A549 (cell line): ENCODE measurements at regions not wholly inside any gene's neighbourhood (a gene's known extent, or its start where the extent isn't known, plus 50 kb on each side); places are given as distances from the start of the nearest gene placed in this dataset.

Experiments
- ATAC-seq, 2 experiments: fragments of 200-7000 bp in 1 of 2; fragments of >200 bp in 1 of 2; cut with Nextera tagmentation in 1 of 2; cut with Tn5 transposase in 1 of 2; 3 replicates each; pipeline versions ENCODE4 v1.8.0 to v1.9.1; 2018 to 2020; ENCODE audit warnings: mild to moderate bottlenecking in 1 of 2, moderate library complexity in 1 of 2
- CTCF ChIA-PET: fragments of 300-600 bp; sonication (Branson Sonifier 250); formaldehyde crosslinking; extraction: SDS; loops from one replicate; lab custom pipeline; 2021; ENCODE audit warnings: antibody characterized with exemption, inconsistent platforms; lab: Yijun Ruan, JAX
- POLR2A ChIA-PET: fragments of 350-600 bp; formaldehyde crosslinking; extraction: SDS; loops from one replicate; lab custom pipeline; 2021; ENCODE audit warnings: antibody characterized with exemption, inconsistent platforms; lab: Yijun Ruan, JAX
- DNase-seq, 2 experiments: peaks; one replicate each; pipeline versions ENCODE4 v3.0.0 to v3.0.0-alpha.2; 2011 to 2016; ENCODE audit warnings: low read depth in 1 of 2, low spot score in 1 of 2
- FAIRE-seq: peaks from 2 replicates; lab custom pipeline; 2011; peaks lifted over from hg19 to GRCh38; lab: Jason Lieb, UNC
- H3K27ac ChIP-seq, 2 experiments: fragments of >200 bp; sonication (Bioruptor Twin); formaldehyde crosslinking; 3 replicates each; pipeline ENCODE4 v1.5.1; 2016 to 2017
- H3K4me1 ChIP-seq: fragments of >200 bp; sonication (Bioruptor Twin); formaldehyde crosslinking; 3 replicates; pipeline ENCODE4 v1.6.1; 2016
- H3K4me2 ChIP-seq: fragments of >200 bp; sonication (Bioruptor Twin); formaldehyde crosslinking; 3 replicates; pipeline ENCODE4 v1.6.1; 2016
- H3K4me3 ChIP-seq: fragments of >200 bp; sonication (Bioruptor Twin); formaldehyde crosslinking; 3 replicates; pipeline ENCODE4 v1.5.1; 2016
- H3K9me3 ChIP-seq: fragments of >200 bp; sonication (Bioruptor Twin); formaldehyde crosslinking; 3 replicates; pipeline ENCODE4 v1.6.1; 2016
- ATOH8 ChIP-seq: fragments of 250-450 bp; sonication (Bioruptor Pico); IDR thresholded peaks from 2 replicates; pipeline ENCODE4 v1.5.0; 2020; ENCODE audit warnings: low read depth, mild to moderate bottlenecking, moderate library complexity
- BHLHE40 ChIP-seq: IDR thresholded peaks from 2 replicates; pipeline ENCODE4 v1.6.1; 2012; ENCODE audit warnings: low read depth, low read length, inconsistent platforms
- CBX2 ChIP-seq: fragments of 200-600 bp; sonication (generic); IDR thresholded peaks from 2 replicates; pipeline ENCODE4 v1.6.1; 2016; ENCODE audit warnings: low read depth, mild to moderate bottlenecking, borderline replicate concordance
- CBX8 ChIP-seq: fragments of 200-600 bp; sonication (generic); IDR thresholded peaks from 2 replicates; pipeline ENCODE4 v1.6.1; 2016
- CTCF ChIP-seq: fragments of >200 bp; sonication (Bioruptor Twin); formaldehyde crosslinking; IDR thresholded peaks from 3 replicates; pipeline ENCODE4 v1.5.1; 2016
- EHF ChIP-seq: fragments of 250-450 bp; sonication (Bioruptor Pico); IDR thresholded peaks from 2 replicates; pipeline ENCODE4 v1.5.0; 2020; ENCODE audit warnings: mild to moderate bottlenecking
- ELK1 ChIP-seq: fragments of 150-350 bp; IDR thresholded peaks from 2 replicates; pipeline ENCODE4 v1.6.1; 2014; ENCODE audit warnings: low read depth, mild to moderate bottlenecking, low read length
- ESRRA ChIP-seq: fragments of 150-350 bp; IDR thresholded peaks from 2 replicates; pipeline ENCODE4 v1.6.1; 2014; ENCODE audit warnings: mild to moderate bottlenecking, low read length, borderline replicate concordance
- FOSB ChIP-seq: fragments of 250-450 bp; sonication (Bioruptor Pico); IDR thresholded peaks from 2 replicates; pipeline ENCODE4 v1.5.0; 2020; ENCODE audit warnings: mild to moderate bottlenecking, moderate library complexity
- HOXB13 ChIP-seq: fragments of 250-450 bp; sonication (Bioruptor Pico); IDR thresholded peaks from 2 replicates; pipeline ENCODE4 v1.5.0; 2020; ENCODE audit warnings: low read depth, mild to moderate bottlenecking, moderate library complexity
- KDM1A ChIP-seq: fragments of 200-600 bp; sonication (generic); IDR thresholded peaks from 2 replicates; pipeline ENCODE4 v1.6.1; 2016; ENCODE audit warnings: low read depth, mild to moderate bottlenecking
- KDM5A ChIP-seq: fragments of 200-600 bp; sonication (generic); IDR thresholded peaks from 2 replicates; pipeline ENCODE4 v1.6.1; 2016; ENCODE audit warnings: antibody characterized with exemption, mild to moderate bottlenecking
- MYC ChIP-seq: IDR thresholded peaks from 2 replicates; pipeline ENCODE4 v1.6.1; 2012; ENCODE audit warnings: mild to moderate bottlenecking, inconsistent platforms, low read length, improper control_type of control experiment, borderline replicate concordance
- NFE2L2 ChIP-seq: fragments of 150-350 bp; conservative IDR thresholded peaks from 2 replicates; pipeline ENCODE4 v1.6.1; 2014; ENCODE audit warnings: low read length
- NR3C1 ChIP-seq: fragments of >200 bp; sonication (Bioruptor Twin); formaldehyde crosslinking; IDR thresholded peaks from 3 replicates; pipeline ENCODE4 v1.6.1; 2017
- RARB ChIP-seq: fragments of 250-450 bp; sonication (Bioruptor Pico); IDR thresholded peaks from 2 replicates; pipeline ENCODE4 v1.8.0; 2021; ENCODE audit warnings: mild to moderate bottlenecking, moderate library complexity
- RNF2 ChIP-seq: fragments of 200-600 bp; sonication (generic); IDR thresholded peaks from 2 replicates; pipeline ENCODE4 v1.6.1; 2016; ENCODE audit warnings: low read depth, mild to moderate bottlenecking, antibody characterized with exemption, moderate library complexity, borderline replicate concordance
- ZFP36 ChIP-seq: fragments of 450-650 bp; IDR thresholded peaks from 2 replicates; pipeline ENCODE4 v1.6.1; 2014; ENCODE audit warnings: borderline replicate concordance; ENCODE audit not compliant: partially characterized antibody
- WGBS: methylation state at CpG from one replicate; pipeline ENCODE4 v1.1.6; 2017; ENCODE audit errors: missing lambda C conversion rate; 5-methylcytosine and 5-hydroxymethylcytosine counted together
- TF ChIP-seq, protein P1 (sequence below): fragments of 250-450 bp; sonication (Bioruptor Pico); IDR thresholded peaks from 2 replicates; pipeline ENCODE4 v1.5.0; 2021; ENCODE audit warnings: mild to moderate bottlenecking, moderate library complexity, borderline replicate concordance
- TF ChIP-seq, protein P2 (sequence below): fragments of >200 bp; sonication (Bioruptor Twin); formaldehyde crosslinking; IDR thresholded peaks from 2 replicates; pipeline ENCODE4 v1.6.1; 2016
- TF ChIP-seq, protein P3 (sequence below): fragments of 450-650 bp; IDR thresholded peaks from 2 replicates; pipeline ENCODE4 v1.6.1; 2014; ENCODE audit warnings: antibody characterized with exemption

DNA sequence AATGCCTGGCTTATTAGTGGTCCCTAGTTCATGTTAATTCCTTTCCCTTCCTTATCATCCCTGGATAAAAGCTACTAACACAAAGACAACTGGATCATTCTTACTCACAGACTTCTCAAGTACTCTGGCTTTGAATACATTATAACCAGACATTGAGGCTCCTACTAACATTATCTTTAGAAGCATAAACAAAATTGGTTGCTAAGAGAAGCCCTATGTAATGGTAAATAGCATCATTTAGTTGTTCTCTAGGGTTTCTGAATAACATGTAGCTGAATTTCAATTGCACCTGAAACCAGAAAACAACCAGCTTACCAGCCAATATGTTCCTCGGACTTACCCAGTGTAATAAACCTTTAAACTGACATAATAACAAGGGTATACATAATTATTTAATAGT, 114.1 kb upstream of the NCKAP5 start:
- H3K9me3 ChIP-seq, result no peaks in the 10 kb centered on the region
- POLR2A ChIA-PET, result no interaction called here
- no peaks in the 10 kb centered on the region for H3K4me1 ChIP-seq
- WGBS, result 43% methylated on average over 1 of the region's 1 CpG
- no peak for TF ChIP-seq CBX8
- TF ChIP-seq, protein P1, sequence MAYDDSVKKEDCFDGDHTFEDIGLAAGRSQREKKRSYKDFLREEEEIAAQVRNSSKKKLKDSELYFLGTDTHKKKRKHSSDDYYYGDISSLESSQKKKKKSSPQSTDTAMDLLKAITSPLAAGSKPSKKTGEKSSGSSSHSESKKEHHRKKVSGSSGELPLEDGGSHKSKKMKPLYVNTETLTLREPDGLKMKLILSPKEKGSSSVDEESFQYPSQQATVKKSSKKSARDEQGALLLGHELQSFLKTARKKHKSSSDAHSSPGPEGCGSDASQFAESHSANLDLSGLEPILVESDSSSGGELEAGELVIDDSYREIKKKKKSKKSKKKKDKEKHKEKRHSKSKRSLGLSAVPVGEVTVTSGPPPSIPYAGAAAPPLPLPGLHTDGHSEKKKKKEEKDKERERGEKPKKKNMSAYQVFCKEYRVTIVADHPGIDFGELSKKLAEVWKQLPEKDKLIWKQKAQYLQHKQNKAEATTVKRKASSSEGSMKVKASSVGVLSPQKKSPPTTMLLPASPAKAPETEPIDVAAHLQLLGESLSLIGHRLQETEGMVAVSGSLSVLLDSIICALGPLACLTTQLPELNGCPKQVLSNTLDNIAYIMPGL, result no peak
- no peak for TF ChIP-seq ESRRA
- TF ChIP-seq NFE2L2, result no peak
- no peak for TF ChIP-seq HOXB13 (CRISPR knock-in tag)
- no peak for TF ChIP-seq RARB (CRISPR knock-in tag)
- no peak for TF ChIP-seq NR3C1
- no peak for TF ChIP-seq KDM5A
- TF ChIP-seq, all 56 proteins: peak for 0
- no peak overlapping the region for H3K4me2 ChIP-seq
- ATAC-seq (no peak), DNase-seq (no peak), FAIRE-seq (no peak)
- no peak overlapping the region for H3K4me3 ChIP-seq
- CTCF ChIA-PET, result no interaction called here
- H3K27ac ChIP-seq, result no peak overlapping the region

DNA sequence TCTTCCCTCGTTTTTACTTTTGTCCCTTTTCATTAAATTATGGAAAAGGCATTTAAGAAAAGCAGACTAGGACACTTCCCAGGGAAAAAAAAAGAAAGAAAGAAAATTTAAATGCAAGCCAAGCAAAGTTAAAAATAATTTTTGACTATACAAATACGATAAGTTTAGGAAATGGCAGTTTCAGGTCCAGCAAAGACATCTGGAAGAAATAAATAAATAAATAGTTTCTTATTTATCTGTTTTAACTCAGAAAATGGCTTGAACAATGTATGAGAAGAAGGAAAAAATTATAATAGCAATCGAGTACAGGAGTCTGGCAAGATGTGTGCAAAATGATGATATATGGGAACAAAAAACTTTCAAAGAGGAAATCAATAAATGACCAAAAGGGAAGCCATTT, 114.6 kb upstream of the NCKAP5 start:
- Histone ChIP-seq H3K9me3 (no peaks in the 10 kb centered on the region), H3K4me1 (no peaks in the 10 kb centered on the region), H3K4me2 (no peak overlapping the region), H3K27ac (no peak overlapping the region), H3K4me3 (no peak overlapping the region)
- POLR2A ChIA-PET, result no interaction called here
- WGBS, result 30% methylated on average over 3 of the region's 3 CpGs
- no peak for TF ChIP-seq RNF2
- TF ChIP-seq MYC, result no peak
- no peak for TF ChIP-seq CTCF
- TF ChIP-seq, protein P2, sequence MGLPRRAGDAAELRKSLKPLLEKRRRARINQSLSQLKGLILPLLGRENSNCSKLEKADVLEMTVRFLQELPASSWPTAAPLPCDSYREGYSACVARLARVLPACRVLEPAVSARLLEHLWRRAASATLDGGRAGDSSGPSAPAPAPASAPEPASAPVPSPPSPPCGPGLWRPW, result no peak
- no peak for TF ChIP-seq KDM5A
- no peak for TF ChIP-seq FOSB
- TF ChIP-seq EHF (CRISPR knock-in tag), result no peak
- TF ChIP-seq RARB (CRISPR knock-in tag), result no peak
- TF ChIP-seq, protein P3, sequence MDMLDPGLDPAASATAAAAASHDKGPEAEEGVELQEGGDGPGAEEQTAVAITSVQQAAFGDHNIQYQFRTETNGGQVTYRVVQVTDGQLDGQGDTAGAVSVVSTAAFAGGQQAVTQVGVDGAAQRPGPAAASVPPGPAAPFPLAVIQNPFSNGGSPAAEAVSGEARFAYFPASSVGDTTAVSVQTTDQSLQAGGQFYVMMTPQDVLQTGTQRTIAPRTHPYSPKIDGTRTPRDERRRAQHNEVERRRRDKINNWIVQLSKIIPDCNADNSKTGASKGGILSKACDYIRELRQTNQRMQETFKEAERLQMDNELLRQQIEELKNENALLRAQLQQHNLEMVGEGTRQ, result no peak
- TF ChIP-seq CBX2, result no peak
- TF ChIP-seq ZFP36, result no peak
- TF ChIP-seq BHLHE40, result no peak
- no peak for TF ChIP-seq CBX8
- no peak for TF ChIP-seq ATOH8
- ATAC-seq, result no peak
- DNase-seq, result no peak
- no peak for FAIRE-seq
- CTCF ChIA-PET, result no interaction called here

- H3K4me2 ChIP-seq, result no peak overlapping the region
- POLR2A ChIA-PET, result no interaction called here
- H3K4me3 ChIP-seq, result no peak overlapping the region
- no peak overlapping the region for H3K27ac ChIP-seq
- DNase-seq (no peak), ATAC-seq (no peak), FAIRE-seq (no peak)
- no peaks in the 10 kb centered on the region for H3K4me1 ChIP-seq
- 45% methylated on average over 2 of the region's 2 CpGs for WGBS
- TF ChIP-seq KDM1A, result no peak
- TF ChIP-seq ELK1, result no peak
- TF ChIP-seq HOXB13 (CRISPR knock-in tag), result no peak
- CTCF ChIA-PET, result interaction anchor here (1.2 to 2.1 kb wide), 3 partner anchors 158 to 170 kb away, joined by 3 to 5 read pairs (median 3); no protein-coding TSS in a partner anchor
- no peaks in the 10 kb centered on the region for H3K9me3 ChIP-seq
These were observed 117.5 kb upstream of the NCKAP5 start for GRCh38 chr2:133685636-133686215.
